Activated T-cell treated with anti-CD3 and anti-CD28 coated beads, Interleukin-2, amount 50 U/mL, for 1 hour (primary cell): ENCODE measurements at regions not wholly inside any gene's neighbourhood (a gene's known extent, or its start where the extent isn't known, plus 50 kb on each side); places are given as distances from the start of the nearest gene placed in this dataset.

Experiments
- DNase-seq: peaks from one replicate; pipeline ENCODE4 v3.0.0-alpha.2; 2020

- DNase-seq: no peak
These were observed 59.0 kb upstream of the TNRC6C start for GRCh38 chr17:77899498-77899897.

- no peak for DNase-seq
These were observed 57.0 kb upstream of the TNRC6C start for GRCh38 chr17:77901481-77901880.

GRCh38 chr17:77905266-77905665, 53.2 kb upstream of the TNRC6C start:
- no peak for DNase-seq

GRCh38 chr17:77905766-77906165, 52.7 kb upstream of the TNRC6C start:
- no peak for DNase-seq

GRCh38 chr17:77906377-77906871, 52.1 kb upstream of the TNRC6C start:
- no peak for DNase-seq

- DNase-seq: no peak
These were observed 50.7 kb upstream of the TNRC6C start for GRCh38 chr17:77907497-77908461.

- DNase-seq: no peak
These were observed 50.0 kb upstream of the TNRC6C start for GRCh38 chr17:77908501-77908900.
